Caco-2 (cell line): ENCODE measurements at regions not wholly inside any gene's neighbourhood (a gene's known extent, or its start where the extent isn't known, plus 50 kb on each side); places are given as distances from the start of the nearest gene placed in this dataset.

Source experiments
- BruUV-seq: library from RNA; stranded (reverse); fragments of 400-500 nt; replicated peaks from 2 replicates; lab custom pipeline; 2021; lab: Mats Ljungman, UMichigan
- CTCF ChIA-PET: fragments of 300-600 bp; sonication (Branson Sonifier 250); formaldehyde crosslinking; loops from one replicate; lab custom pipeline; 2022; ENCODE audit warnings: antibody characterized with exemption; lab: Charles Lee
- POLR2A ChIA-PET: fragments of 300-600 bp; sonication (Branson Sonifier 250); formaldehyde crosslinking; loops from one replicate; lab custom pipeline; 2022; ENCODE audit warnings: antibody characterized with exemption; lab: Charles Lee
- DNase-seq, 2 experiments: peaks; one replicate each; pipeline versions ENCODE4 v3.0.0 to v3.0.0-alpha.2; 2020 to 2022
- H3K27me3 ChIP-seq: replicated peaks from 2 replicates; pipeline ENCODE4 v1.6.0; 2011; ENCODE audit warnings: low read length; ENCODE audit not compliant: control insufficient read depth, insufficient read depth
- H3K36me3 ChIP-seq: 2 replicates; pipeline ENCODE4 v1.5.1; 2011; ENCODE audit warnings: low read length; ENCODE audit not compliant: control insufficient read depth, insufficient read depth
- H3K4me1 ChIP-seq: fragments of 250-450 bp; sonication (Bioruptor Pico); 2 replicates; pipeline ENCODE4 v1.5.1; 2020; ENCODE audit warnings: mild to moderate bottlenecking
- H3K4me3 ChIP-seq: 2 replicates; pipeline ENCODE4 v1.5.1; 2011; ENCODE audit warnings: low read depth, mild to moderate bottlenecking, control low read depth, low read length
- H3K9me3 ChIP-seq: fragments of 250-450 bp; sonication (Bioruptor Pico); 2 replicates; pipeline ENCODE4 v1.5.1; 2020; ENCODE audit warnings: mild to moderate bottlenecking, moderate library complexity
- H3K27ac Mint-ChIP-seq: one replicate; pipeline ENCODE4 v1.8.0; 2022; ENCODE audit warnings: mixed read lengths; ENCODE audit not compliant: unreplicated experiment
- H3K27me3 Mint-ChIP-seq: one replicate; pipeline ENCODE4 v1.8.0; 2022; ENCODE audit warnings: mixed read lengths; ENCODE audit not compliant: insufficient read depth, unreplicated experiment
- H3K36me3 Mint-ChIP-seq: one replicate; pipeline ENCODE4 v1.8.0; 2022; ENCODE audit warnings: mild to moderate bottlenecking, mixed read lengths; ENCODE audit not compliant: insufficient read depth, unreplicated experiment
- H3K4me1 Mint-ChIP-seq: one replicate; pipeline ENCODE4 v1.8.0; 2022; ENCODE audit warnings: low read depth, mixed read lengths; ENCODE audit not compliant: unreplicated experiment
- H3K4me3 Mint-ChIP-seq: one replicate; pipeline ENCODE4 v1.8.0; 2022; ENCODE audit warnings: mild to moderate bottlenecking, moderate library complexity, mixed read lengths; ENCODE audit not compliant: unreplicated experiment
- H3K9me3 Mint-ChIP-seq: one replicate; pipeline ENCODE4 v1.8.0; 2022; ENCODE audit warnings: mixed read lengths; ENCODE audit not compliant: unreplicated experiment
- intact Hi-C: fragments of 100-400 bp; cut with micrococcal nuclease; formaldehyde crosslinking; loops from one replicate; pipeline ENCODE4 v1.10.0; 2022; ENCODE audit not compliant: unreplicated experiment
- TF ChIP-seq, protein P1 (sequence below), 2 experiments: fragments of 200-600 bp in 1 of 2; IDR thresholded peaks; 1 replicate in 1 of 2; 2 replicates in 1 of 2; pipeline versions ENCODE4 v1.5.1 to v1.8.0; 2011 to 2022; ENCODE audit warnings: antibody characterized with exemption in 1 of 2, control low read depth in 1 of 2, inconsistent platforms in 1 of 2, low read depth in 1 of 2, low read length in 1 of 2, mild to moderate bottlenecking in 1 of 2, moderate library complexity in 1 of 2; ENCODE audit not compliant: insufficient read depth in 1 of 2, severe bottlenecking in 1 of 2, unreplicated experiment in 1 of 2

DNA sequence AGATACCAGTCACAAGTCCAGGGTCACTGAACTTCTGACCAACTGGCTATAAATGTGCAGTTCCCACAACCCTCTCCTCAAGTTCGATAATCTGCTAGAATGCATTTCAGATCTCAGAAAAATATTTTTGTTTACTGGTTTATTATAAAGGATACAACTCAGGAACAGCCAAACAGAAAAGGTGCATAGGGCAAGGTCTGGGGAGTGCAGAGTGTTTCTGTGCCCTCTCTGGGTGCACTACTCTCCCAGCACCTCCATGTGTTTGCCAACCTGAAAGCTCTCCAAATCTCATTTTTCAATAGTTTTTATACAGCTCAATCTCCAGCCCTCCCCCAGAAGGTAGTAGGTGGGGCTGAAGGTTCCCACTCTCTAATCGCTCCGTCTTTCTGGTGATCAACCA is 85.2 kb downstream of the SKA1 start:
- Mint-ChIP-seq H3K4me1 (no peaks in the 10 kb centered on the region), H3K27ac (no peak overlapping the region), H3K36me3 (no peaks in the 10 kb centered on the region), H3K9me3 (no peaks in the 10 kb centered on the region), H3K27me3 (no peaks in the 10 kb centered on the region), H3K4me3 (no peak overlapping the region)
- POLR2A ChIA-PET: no interaction called here
- Histone ChIP-seq H3K36me3 (no peaks in the 10 kb centered on the region), H3K4me3 (no peak overlapping the region), H3K27me3 (no peaks in the 10 kb centered on the region), H3K4me1 (no peaks in the 10 kb centered on the region), H3K9me3 (no peaks in the 10 kb centered on the region)
- CTCF ChIA-PET: no interaction called here
- TF ChIP-seq, protein P1, sequence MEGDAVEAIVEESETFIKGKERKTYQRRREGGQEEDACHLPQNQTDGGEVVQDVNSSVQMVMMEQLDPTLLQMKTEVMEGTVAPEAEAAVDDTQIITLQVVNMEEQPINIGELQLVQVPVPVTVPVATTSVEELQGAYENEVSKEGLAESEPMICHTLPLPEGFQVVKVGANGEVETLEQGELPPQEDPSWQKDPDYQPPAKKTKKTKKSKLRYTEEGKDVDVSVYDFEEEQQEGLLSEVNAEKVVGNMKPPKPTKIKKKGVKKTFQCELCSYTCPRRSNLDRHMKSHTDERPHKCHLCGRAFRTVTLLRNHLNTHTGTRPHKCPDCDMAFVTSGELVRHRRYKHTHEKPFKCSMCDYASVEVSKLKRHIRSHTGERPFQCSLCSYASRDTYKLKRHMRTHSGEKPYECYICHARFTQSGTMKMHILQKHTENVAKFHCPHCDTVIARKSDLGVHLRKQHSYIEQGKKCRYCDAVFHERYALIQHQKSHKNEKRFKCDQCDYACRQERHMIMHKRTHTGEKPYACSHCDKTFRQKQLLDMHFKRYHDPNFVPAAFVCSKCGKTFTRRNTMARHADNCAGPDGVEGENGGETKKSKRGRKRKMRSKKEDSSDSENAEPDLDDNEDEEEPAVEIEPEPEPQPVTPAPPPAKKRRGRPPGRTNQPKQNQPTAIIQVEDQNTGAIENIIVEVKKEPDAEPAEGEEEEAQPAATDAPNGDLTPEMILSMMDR (IDR thresholded peaks at IDR 0.05; ENCODE audit: insufficient read depth in 1 of 2, low read depth in 1 of 2, low read length in 1 of 2, severe bottlenecking in 1 of 2, unreplicated experiment in 1 of 2): no peak
- intact Hi-C loops: no loop called here
- DNase-seq: no peak
- BruUV-seq: no TSS peak

DNA sequence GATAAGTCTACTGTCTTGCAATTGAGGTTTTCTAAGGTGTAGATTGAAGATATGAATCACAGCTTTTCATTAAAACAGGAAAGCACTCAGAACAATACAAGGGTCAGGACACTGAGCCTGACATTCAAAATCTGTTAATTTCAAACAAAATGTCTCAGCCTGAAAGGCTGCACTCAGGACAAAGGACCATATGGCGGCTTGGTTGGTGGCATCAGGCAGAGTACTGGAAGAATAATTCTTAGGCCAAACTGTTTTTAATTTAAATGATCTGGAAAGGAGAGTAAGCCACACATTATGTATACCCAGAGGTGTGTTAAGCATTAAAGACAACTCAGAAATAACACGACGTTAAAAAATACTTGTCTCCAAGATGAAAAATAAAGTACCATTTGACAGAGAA is 85.9 kb downstream of the SKA1 start:
- H3K27ac Mint-ChIP-seq: no peak overlapping the region
- no peaks in the 10 kb centered on the region for H3K4me1 ChIP-seq
- H3K9me3 Mint-ChIP-seq: no peaks in the 10 kb centered on the region
- no peaks in the 10 kb centered on the region for H3K4me1 Mint-ChIP-seq
- no peaks in the 10 kb centered on the region for H3K27me3 ChIP-seq
- CTCF ChIA-PET: no interaction called here
- DNase-seq: no peak
- no TSS peak for BruUV-seq
- POLR2A ChIA-PET: no interaction called here
- no peak overlapping the region for H3K4me3 ChIP-seq
- H3K27me3 Mint-ChIP-seq: no peaks in the 10 kb centered on the region
- no peaks in the 10 kb centered on the region for H3K36me3 ChIP-seq
- no peaks in the 10 kb centered on the region for H3K36me3 Mint-ChIP-seq
- TF ChIP-seq, protein P1 (IDR thresholded peaks at IDR 0.05; ENCODE audit: insufficient read depth in 1 of 2, low read depth in 1 of 2, low read length in 1 of 2, severe bottlenecking in 1 of 2, unreplicated experiment in 1 of 2): no peak
- H3K9me3 ChIP-seq: no peaks in the 10 kb centered on the region
- intact Hi-C loops: no loop called here
- H3K4me3 Mint-ChIP-seq: no peak overlapping the region

DNA sequence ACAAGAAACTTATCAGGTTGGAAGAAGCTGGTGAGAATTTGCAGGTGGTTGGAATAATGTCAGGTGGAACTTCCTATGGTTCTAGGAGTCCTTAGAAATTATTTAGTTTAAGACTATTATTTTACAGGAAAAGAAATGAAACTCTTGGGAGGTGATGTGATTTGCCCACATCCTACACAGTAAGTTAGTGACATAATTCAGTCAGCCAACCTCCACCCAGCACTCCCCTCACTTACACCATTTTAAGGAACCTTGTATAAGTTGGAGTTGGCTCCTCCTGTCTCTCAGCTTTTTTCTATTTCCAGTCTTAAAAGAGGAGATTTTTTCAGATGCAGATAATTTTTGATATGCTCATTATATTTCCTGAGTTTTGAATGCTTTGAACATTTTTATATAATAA is 86.4 kb downstream of the SKA1 start:
- Mint-ChIP-seq H3K9me3 (no peaks in the 10 kb centered on the region), H3K4me1 (no peaks in the 10 kb centered on the region), H3K4me3 (no peak overlapping the region), H3K27me3 (no peaks in the 10 kb centered on the region), H3K36me3 (no peaks in the 10 kb centered on the region), H3K27ac (no peak overlapping the region)
- BruUV-seq: no TSS peak
- Histone ChIP-seq H3K4me1 (no peaks in the 10 kb centered on the region), H3K36me3 (no peaks in the 10 kb centered on the region), H3K4me3 (no peak overlapping the region), H3K27me3 (no peaks in the 10 kb centered on the region), H3K9me3 (no peaks in the 10 kb centered on the region)
- ChIA-PET CTCF (no interaction called here), POLR2A (no interaction called here)
- intact Hi-C loops: no loop called here
- TF ChIP-seq, protein P1 (IDR thresholded peaks at IDR 0.05; ENCODE audit: insufficient read depth in 1 of 2, low read depth in 1 of 2, low read length in 1 of 2, severe bottlenecking in 1 of 2, unreplicated experiment in 1 of 2): no peak
- DNase-seq: no peak
